DOHH2 (cell line): ENCODE measurements at regions not wholly inside any gene's neighbourhood (a gene's known extent, or its start where the extent isn't known, plus 50 kb on each side); places are given as distances from the start of the nearest gene placed in this dataset.

Experiments used
- H3F3A ChIP-seq: fragments of 200-600 bp; sonication (generic), shearing (Covaris generic); 2 replicates; pipeline ENCODE4 v1.6.0; 2016; ENCODE audit warnings: antibody characterized with exemption, mild to moderate bottlenecking; ENCODE audit not compliant: control insufficient read depth, insufficient read depth
- H3K27ac ChIP-seq: fragments of 200-600 bp; sonication (generic); 2 replicates; pipeline ENCODE4 v1.5.1; 2014; ENCODE audit warnings: low read depth, mild to moderate bottlenecking, low read length, moderate library complexity
- H3K27me3 ChIP-seq: fragments of 200-600 bp; sonication (generic); 2 replicates; pipeline ENCODE4 v1.6.1; 2014; ENCODE audit warnings: mild to moderate bottlenecking, low read length, mixed read lengths; ENCODE audit not compliant: control insufficient read depth
- H3K36me3 ChIP-seq: fragments of 200-600 bp; sonication (generic); 2 replicates; pipeline ENCODE4 v1.6.1; 2014; ENCODE audit warnings: mild to moderate bottlenecking, low read length, moderate library complexity, mixed read lengths; ENCODE audit not compliant: control insufficient read depth
- H3K4me1 ChIP-seq: fragments of 200-600 bp; sonication (generic); 2 replicates; pipeline ENCODE4 v1.6.1; 2014; ENCODE audit warnings: mild to moderate bottlenecking, low read length, mixed read lengths; ENCODE audit not compliant: control insufficient read depth
- H3K4me2 ChIP-seq: fragments of 200-600 bp; sonication (generic); 2 replicates; pipeline ENCODE4 v1.6.0; 2014; ENCODE audit warnings: mild to moderate bottlenecking, low read length, moderate library complexity
- H3K4me3 ChIP-seq: fragments of 200-600 bp; sonication (generic); 2 replicates; pipeline ENCODE4 v1.5.1; 2014; ENCODE audit warnings: mild to moderate bottlenecking, low read length, mixed read lengths
- H3K79me2 ChIP-seq: fragments of 200-600 bp; sonication (generic); 2 replicates; pipeline ENCODE4 v1.6.1; 2014; ENCODE audit warnings: mild to moderate bottlenecking, low read length, mixed read lengths; ENCODE audit not compliant: control insufficient read depth
- H3K9me2 ChIP-seq: fragments of 200-600 bp; sonication (generic); replicated peaks from 2 replicates; pipeline ENCODE4 v1.6.1; 2014; ENCODE audit warnings: mild to moderate bottlenecking, low read length, mixed read lengths; ENCODE audit not compliant: control insufficient read depth
- H3K9me3 ChIP-seq: fragments of 200-600 bp; sonication (generic); 2 replicates; pipeline ENCODE4 v1.6.1; 2014; ENCODE audit warnings: antibody characterized with exemption, low read length, mixed read lengths; ENCODE audit not compliant: control insufficient read depth, insufficient read depth
- H4K20me1 ChIP-seq: fragments of 200-600 bp; sonication (generic); 2 replicates; pipeline ENCODE4 v1.6.0; 2014; ENCODE audit warnings: low read depth, mild to moderate bottlenecking, antibody characterized with exemption, low read length, moderate library complexity; ENCODE audit not compliant: control insufficient read depth, insufficient read depth
- EZH2phosphoT487 ChIP-seq: fragments of 200-600 bp; sonication (generic); IDR thresholded peaks from 2 replicates; pipeline ENCODE4 v1.6.1; 2017; ENCODE audit warnings: borderline replicate concordance, mild to moderate bottlenecking, antibody characterized with exemption, low read length, moderate library complexity, mixed read lengths
- TF ChIP-seq, protein P1 (sequence below): fragments of 200-600 bp; sonication (generic); IDR thresholded peaks from one replicate; pipeline ENCODE4 v1.5.1; 2014; ENCODE audit warnings: antibody characterized with exemption, mild to moderate bottlenecking, low read depth, low read length; ENCODE audit not compliant: poor library complexity, severe bottlenecking

DNA sequence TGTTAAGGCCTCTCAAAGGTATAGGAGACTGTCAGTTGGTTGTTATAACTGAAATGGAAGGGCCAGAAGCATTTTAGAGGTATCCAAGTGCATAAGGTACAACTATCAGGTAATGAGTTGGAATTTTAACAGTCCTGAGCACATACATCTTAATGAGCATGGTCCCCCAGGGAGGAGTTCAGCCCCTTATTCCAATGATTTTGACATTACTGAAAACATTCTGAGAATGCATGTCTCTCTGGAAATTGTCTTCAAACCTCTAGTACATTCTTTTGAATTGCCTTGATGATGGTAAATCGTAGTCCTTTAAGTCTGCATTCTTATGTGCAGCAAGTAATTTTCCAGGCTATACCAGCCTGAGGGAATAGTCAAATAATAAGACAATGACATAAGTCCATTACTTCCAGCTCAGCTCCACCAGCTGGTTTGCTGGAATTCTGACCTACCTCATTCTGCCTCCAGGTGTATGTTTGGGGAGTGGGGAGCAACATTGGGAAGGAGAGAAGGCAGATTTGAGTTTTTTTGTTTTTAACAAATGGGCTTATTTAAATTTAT is 239.2 kb downstream of the MSRB3 start:
- Histone ChIP-seq H3K27ac (no peak overlapping the region), H3K9me2 (no peaks in the 10 kb centered on the region), H3K4me3 (no peak overlapping the region), H3K36me3 (no peaks in the 10 kb centered on the region), H4K20me1 (no peaks in the 10 kb centered on the region), H3K4me1 (no peaks in the 10 kb centered on the region), H3K4me2 (no peak overlapping the region), H3F3A (no peaks in the 10 kb centered on the region), H3K79me2 (no peaks in the 10 kb centered on the region), H3K27me3 (no peaks in the 10 kb centered on the region), H3K9me3 (no peaks in the 10 kb centered on the region)
- TF ChIP-seq, protein P1, sequence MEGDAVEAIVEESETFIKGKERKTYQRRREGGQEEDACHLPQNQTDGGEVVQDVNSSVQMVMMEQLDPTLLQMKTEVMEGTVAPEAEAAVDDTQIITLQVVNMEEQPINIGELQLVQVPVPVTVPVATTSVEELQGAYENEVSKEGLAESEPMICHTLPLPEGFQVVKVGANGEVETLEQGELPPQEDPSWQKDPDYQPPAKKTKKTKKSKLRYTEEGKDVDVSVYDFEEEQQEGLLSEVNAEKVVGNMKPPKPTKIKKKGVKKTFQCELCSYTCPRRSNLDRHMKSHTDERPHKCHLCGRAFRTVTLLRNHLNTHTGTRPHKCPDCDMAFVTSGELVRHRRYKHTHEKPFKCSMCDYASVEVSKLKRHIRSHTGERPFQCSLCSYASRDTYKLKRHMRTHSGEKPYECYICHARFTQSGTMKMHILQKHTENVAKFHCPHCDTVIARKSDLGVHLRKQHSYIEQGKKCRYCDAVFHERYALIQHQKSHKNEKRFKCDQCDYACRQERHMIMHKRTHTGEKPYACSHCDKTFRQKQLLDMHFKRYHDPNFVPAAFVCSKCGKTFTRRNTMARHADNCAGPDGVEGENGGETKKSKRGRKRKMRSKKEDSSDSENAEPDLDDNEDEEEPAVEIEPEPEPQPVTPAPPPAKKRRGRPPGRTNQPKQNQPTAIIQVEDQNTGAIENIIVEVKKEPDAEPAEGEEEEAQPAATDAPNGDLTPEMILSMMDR, result no peak
- no peak for TF ChIP-seq EZH2phosphoT487

DNA sequence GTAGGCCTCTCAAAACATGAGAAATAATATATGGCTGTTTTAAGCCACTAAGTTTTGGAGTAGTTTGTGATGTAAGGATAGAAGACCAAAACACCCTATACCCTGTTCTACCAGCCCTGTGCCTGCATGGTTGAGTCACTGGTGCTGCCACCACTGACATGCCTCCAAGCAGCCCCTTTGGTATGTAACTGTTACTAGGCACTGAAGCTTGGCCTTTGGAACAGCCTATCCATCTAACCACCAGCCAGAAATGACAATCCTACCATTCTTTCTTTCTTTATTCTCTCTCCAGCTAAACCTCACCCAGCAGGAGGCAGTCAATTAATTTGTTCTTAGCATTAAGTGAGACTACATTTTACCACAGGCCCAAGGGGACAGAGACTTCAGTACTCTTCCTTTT is 240.3 kb downstream of the MSRB3 start:
- Histone ChIP-seq H3K27ac (no peak overlapping the region), H3F3A (no peaks in the 10 kb centered on the region), H3K79me2 (no peaks in the 10 kb centered on the region), H3K36me3 (no peaks in the 10 kb centered on the region), H3K27me3 (no peaks in the 10 kb centered on the region), H4K20me1 (no peaks in the 10 kb centered on the region), H3K9me2 (no peaks in the 10 kb centered on the region), H3K9me3 (no peaks in the 10 kb centered on the region), H3K4me1 (no peaks in the 10 kb centered on the region), H3K4me3 (no peak overlapping the region), H3K4me2 (no peak overlapping the region)
- no peak for TF ChIP-seq EZH2phosphoT487
- TF ChIP-seq, protein P1, result no peak

DNA sequence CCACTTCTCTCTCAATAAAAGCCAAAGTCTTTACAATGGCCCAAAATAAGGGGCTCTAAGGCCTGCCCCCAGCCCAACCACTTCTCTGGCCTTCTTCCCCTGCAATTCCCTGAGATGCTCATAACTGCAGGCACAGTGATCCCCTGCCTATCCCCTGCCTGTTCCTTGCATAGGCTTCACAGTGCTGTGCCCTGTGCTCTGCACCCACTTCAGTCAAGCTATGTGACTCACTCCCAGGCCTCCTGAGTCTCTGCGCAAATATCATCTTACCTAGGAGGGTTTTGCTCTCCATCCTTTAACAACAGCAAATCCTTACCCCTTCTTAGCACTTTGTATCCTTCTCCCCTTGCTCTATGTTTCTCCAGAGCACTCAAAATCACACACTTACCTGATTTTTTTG is 242.2 kb downstream of the MSRB3 start:
- no peak overlapping the region for H3K4me2 ChIP-seq
- no peak for TF ChIP-seq EZH2phosphoT487
- TF ChIP-seq, protein P1, result no peak
- no peak overlapping the region for H3K4me3 ChIP-seq
- no peaks in the 10 kb centered on the region for H3K4me1 ChIP-seq
- no peaks in the 10 kb centered on the region for H3F3A ChIP-seq
- no peak overlapping the region for H3K27ac ChIP-seq
- no peaks in the 10 kb centered on the region for H3K9me2 ChIP-seq
- no peaks in the 10 kb centered on the region for H4K20me1 ChIP-seq
- H3K79me2 ChIP-seq, result no peaks in the 10 kb centered on the region
- H3K9me3 ChIP-seq, result no peaks in the 10 kb centered on the region
- no peaks in the 10 kb centered on the region for H3K27me3 ChIP-seq
- no peaks in the 10 kb centered on the region for H3K36me3 ChIP-seq
